K562 (cell line): ENCODE measurements at regions not wholly inside any gene's neighbourhood (a gene's known extent, or its start where the extent isn't known, plus 50 kb on each side); places are given as distances from the start of the nearest gene placed in this dataset.

Experiments used
- C11orf30 ChIP-seq: fragments of 450-650 bp; IDR thresholded peaks from 2 replicates; pipeline ENCODE4 v1.6.1; 2016; ENCODE audit warnings: low read depth, mild to moderate bottlenecking
- CREB3 ChIP-seq: fragments of 450-650 bp; conservative IDR thresholded peaks from 2 replicates; pipeline ENCODE4 v1.6.1; 2016; ENCODE audit warnings: missing genetic modification characterization, low read depth, mild to moderate bottlenecking, missing compliant biosample characterization, moderate library complexity
- CREM ChIP-seq: IDR thresholded peaks from 2 replicates; pipeline ENCODE4 v1.6.1; 2014; ENCODE audit warnings: antibody characterized with exemption, low read depth
- GTF2F1 ChIP-seq: IDR thresholded peaks from 2 replicates; pipeline ENCODE4 v1.6.1; 2011; ENCODE audit warnings: low read depth, low read length, improper control_type of control experiment
- MAFF ChIP-seq: IDR thresholded peaks from 2 replicates; pipeline ENCODE4 v1.6.1; 2012; ENCODE audit warnings: low read length, improper control_type of control experiment
- MLX ChIP-seq, 2 experiments: fragments of 450-650 bp in 1 of 2; sonication (generic) in 1 of 2; formaldehyde crosslinking; conservative IDR thresholded peaks; 2 replicates each; pipeline versions ENCODE4 v1.4.0 to v1.8.1; 2020 to 2022; ENCODE audit warnings: mild to moderate bottlenecking in 1 of 2, missing genetic modification reagents in 1 of 2
- NFIC ChIP-seq: fragments of 450-650 bp; IDR thresholded peaks from 2 replicates; pipeline ENCODE4 v1.6.1; 2017; ENCODE audit warnings: mild to moderate bottlenecking, inconsistent platforms
- TCFL5 ChIP-seq: fragments of 250-450 bp; sonication (Bioruptor Pico); conservative IDR thresholded peaks from 2 replicates; pipeline ENCODE4 v1.6.1; 2021; ENCODE audit warnings: mild to moderate bottlenecking, moderate library complexity, matching md5 sums
- ZC3H8 ChIP-seq: fragments of 450-650 bp; IDR thresholded peaks from 2 replicates; pipeline ENCODE4 v1.6.1; 2017
- ZFX ChIP-seq: sonication (generic); formaldehyde crosslinking; IDR thresholded peaks from 2 replicates; pipeline ENCODE4 v1.8.0; 2022; ENCODE audit warnings: mild to moderate bottlenecking, missing genetic modification reagents, moderate library complexity
- ZNF134 ChIP-seq: fragments of 250-450 bp; sonication (Bioruptor Pico); conservative IDR thresholded peaks from 2 replicates; pipeline ENCODE4 v1.4.0; 2020
- ZNF3 ChIP-seq: fragments of 250-450 bp; sonication (Bioruptor Pico); IDR thresholded peaks from 2 replicates; pipeline ENCODE4 v1.5.0; 2021; ENCODE audit warnings: mild to moderate bottlenecking, moderate library complexity
- ZNF318 ChIP-seq, 2 experiments: fragments of 450-650 bp; IDR thresholded peaks; 2 replicates each; pipeline ENCODE4 v1.6.1; 2016; ENCODE audit warnings: mild to moderate bottlenecking in 2 of 2, borderline replicate concordance in 1 of 2, low read depth in 1 of 2, moderate library complexity in 1 of 2
- TF ChIP-seq, protein P1 (sequence below): fragments of 450-650 bp; IDR thresholded peaks from 2 replicates; pipeline ENCODE4 v1.6.1; 2017; ENCODE audit warnings: antibody characterized with exemption, mild to moderate bottlenecking

DNA sequence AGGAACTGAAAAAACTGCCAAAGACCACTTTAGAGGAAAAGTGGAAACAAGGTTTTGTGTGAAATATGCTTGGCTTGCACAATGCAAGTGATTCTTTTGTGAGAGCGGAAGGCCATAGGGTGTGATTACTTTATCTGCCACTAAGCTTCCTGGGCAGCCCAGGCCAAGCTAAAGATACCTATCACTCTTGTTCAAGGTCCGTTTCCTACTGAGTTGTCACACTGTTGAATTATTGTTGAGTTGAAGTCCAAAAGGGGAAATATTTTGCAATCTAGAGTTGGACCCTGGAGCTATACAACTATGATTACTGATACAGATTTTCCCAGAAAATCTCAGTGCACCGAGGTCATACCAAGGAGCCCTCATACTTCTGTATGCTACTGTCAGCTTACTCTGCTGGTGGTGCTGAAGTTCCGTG lies 72.7 kb upstream of the CTAGE1 start (continued):
- TF ChIP-seq, protein P1, sequence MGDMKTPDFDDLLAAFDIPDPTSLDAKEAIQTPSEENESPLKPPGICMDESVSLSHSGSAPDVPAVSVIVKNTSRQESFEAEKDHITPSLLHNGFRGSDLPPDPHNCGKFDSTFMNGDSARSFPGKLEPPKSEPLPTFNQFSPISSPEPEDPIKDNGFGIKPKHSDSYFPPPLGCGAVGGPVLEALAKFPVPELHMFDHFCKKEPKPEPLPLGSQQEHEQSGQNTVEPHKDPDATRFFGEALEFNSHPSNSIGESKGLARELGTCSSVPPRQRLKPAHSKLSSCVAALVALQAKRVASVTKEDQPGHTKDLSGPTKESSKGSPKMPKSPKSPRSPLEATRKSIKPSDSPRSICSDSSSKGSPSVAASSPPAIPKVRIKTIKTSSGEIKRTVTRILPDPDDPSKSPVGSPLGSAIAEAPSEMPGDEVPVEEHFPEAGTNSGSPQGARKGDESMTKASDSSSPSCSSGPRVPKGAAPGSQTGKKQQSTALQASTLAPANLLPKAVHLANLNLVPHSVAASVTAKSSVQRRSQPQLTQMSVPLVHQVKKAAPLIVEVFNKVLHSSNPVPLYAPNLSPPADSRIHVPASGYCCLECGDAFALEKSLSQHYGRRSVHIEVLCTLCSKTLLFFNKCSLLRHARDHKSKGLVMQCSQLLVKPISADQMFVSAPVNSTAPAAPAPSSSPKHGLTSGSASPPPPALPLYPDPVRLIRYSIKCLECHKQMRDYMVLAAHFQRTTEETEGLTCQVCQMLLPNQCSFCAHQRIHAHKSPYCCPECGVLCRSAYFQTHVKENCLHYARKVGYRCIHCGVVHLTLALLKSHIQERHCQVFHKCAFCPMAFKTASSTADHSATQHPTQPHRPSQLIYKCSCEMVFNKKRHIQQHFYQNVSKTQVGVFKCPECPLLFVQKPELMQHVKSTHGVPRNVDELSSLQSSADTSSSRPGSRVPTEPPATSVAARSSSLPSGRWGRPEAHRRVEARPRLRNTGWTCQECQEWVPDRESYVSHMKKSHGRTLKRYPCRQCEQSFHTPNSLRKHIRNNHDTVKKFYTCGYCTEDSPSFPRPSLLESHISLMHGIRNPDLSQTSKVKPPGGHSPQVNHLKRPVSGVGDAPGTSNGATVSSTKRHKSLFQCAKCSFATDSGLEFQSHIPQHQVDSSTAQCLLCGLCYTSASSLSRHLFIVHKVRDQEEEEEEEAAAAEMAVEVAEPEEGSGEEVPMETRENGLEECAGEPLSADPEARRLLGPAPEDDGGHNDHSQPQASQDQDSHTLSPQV: no peak
- peak; percentile 93 for TF ChIP-seq C11orf30
- TF ChIP-seq NFIC: no peak
- TF ChIP-seq ZFX: no peak
- no peak for TF ChIP-seq ZNF3 (CRISPR knock-in tag)
- peak; percentile 82 for TF ChIP-seq MAFF
- TF ChIP-seq ZNF134 (CRISPR knock-in tag): no peak
- TF ChIP-seq ZC3H8: no peak
- TF ChIP-seq TCFL5 (CRISPR knock-in tag): no peak
- no peak for TF ChIP-seq GTF2F1
- TF ChIP-seq ZNF318 (IDR thresholded peaks at IDR 0.05; ENCODE audit: borderline replicate concordance in 1 of 2, low read depth in 1 of 2): no peak
- no peak for TF ChIP-seq CREM
- TF ChIP-seq MLX (CRISPR knock-in tag; conservative IDR thresholded peaks at IDR 0.05): no peak
- no peak for TF ChIP-seq CREB3 (tag)
